GM12878 (cell line): ENCODE measurements at regions not wholly inside any gene's neighbourhood (a gene's known extent, or its start where the extent isn't known, plus 50 kb on each side); places are given as distances from the start of the nearest gene placed in this dataset.

ENCODE experiments used
- ATAC-seq: fragments of 200-7000 bp; cut with Tn5 transposase; 3 replicates; pipeline ENCODE4 v1.9.1; 2020; ENCODE audit warnings: mild to moderate bottlenecking, moderate library complexity
- BruUV-seq: library from RNA; stranded (reverse); fragments of 400-500 nt; replicated peaks from 2 replicates; lab custom pipeline; 2021; lab: Mats Ljungman, UMichigan
- CTCF ChIA-PET: fragments of 300-600 bp; sonication (Branson Sonifier 250); formaldehyde crosslinking; extraction: SDS; loops from one replicate; lab custom pipeline; 2021; ENCODE audit warnings: inconsistent platforms; lab: Yijun Ruan, JAX
- POLR2A ChIA-PET: fragments of 350-600 bp; formaldehyde crosslinking; extraction: SDS; loops from one replicate; lab custom pipeline; 2021; ENCODE audit warnings: inconsistent platforms; lab: Charles Lee
- RAD21 ChIA-PET: fragments of 300-600 bp; sonication (Branson Sonifier 250); formaldehyde crosslinking; loops from one replicate; lab custom pipeline; 2023; ENCODE audit warnings: antibody characterized with exemption; ENCODE audit not compliant: unreplicated experiment; lab: Charles Lee
- SMC1A ChIA-PET: fragments of 300-600 bp; sonication (Branson Sonifier 250); formaldehyde crosslinking; loops from one replicate; lab custom pipeline; 2023; ENCODE audit not compliant: unreplicated experiment, uncharacterized antibody; lab: Charles Lee
- DNase-seq: peaks from one replicate; pipeline ENCODE4 v3.0.0-alpha.2; 2011; ENCODE audit warnings: low read depth, low spot score
- FAIRE-seq: peaks from 3 replicates; lab custom pipeline; 2011; peaks lifted over from hg19 to GRCh38; lab: Jason Lieb, UNC
- H2AFZ ChIP-seq: 2 replicates; pipeline ENCODE4 v1.6.0; 2011; ENCODE audit warnings: low read depth, low read length, control low read depth; ENCODE audit not compliant: control insufficient read depth
- H3K27ac ChIP-seq: 2 replicates; pipeline ENCODE4 v1.5.1; 2011; ENCODE audit warnings: control low read depth; ENCODE audit not compliant: control insufficient read depth, insufficient read depth
- H3K27me3 ChIP-seq, 2 experiments: replicated peaks in 1 of 2; 2 replicates each; pipeline versions ENCODE4 v1.6.0 to v1.6.1; 2011; ENCODE audit warnings: low read length in 1 of 2; ENCODE audit not compliant: control insufficient read depth in 2 of 2, insufficient read depth in 2 of 2
- H3K36me3 ChIP-seq, 2 experiments: 2 replicates each; pipeline ENCODE4 v1.5.1; 2011; ENCODE audit warnings: low read length in 1 of 2; ENCODE audit not compliant: control insufficient read depth in 2 of 2, insufficient read depth in 2 of 2
- H3K4me1 ChIP-seq: 2 replicates; pipeline ENCODE4 v1.6.1; 2011; ENCODE audit warnings: mild to moderate bottlenecking, low read length, moderate library complexity, mixed read lengths; ENCODE audit not compliant: control insufficient read depth, insufficient read depth
- H3K4me2 ChIP-seq: 2 replicates; pipeline ENCODE4 v1.6.0; 2011; ENCODE audit warnings: control low read depth; ENCODE audit not compliant: control insufficient read depth, insufficient read depth
- H3K4me3 ChIP-seq: fragments of 200-600 bp; sonication (generic); 2 replicates; pipeline ENCODE4 v1.5.1; 2016
- H3K79me2 ChIP-seq: 2 replicates; pipeline ENCODE4 v1.6.0; 2011; ENCODE audit warnings: low read length; ENCODE audit not compliant: control insufficient read depth, insufficient read depth
- H3K9ac ChIP-seq: 2 replicates; pipeline ENCODE4 v1.8.0; 2011; ENCODE audit warnings: low read length, control low read depth, mixed read lengths; ENCODE audit not compliant: control insufficient read depth, insufficient read depth
- H3K9me3 ChIP-seq: replicated peaks from 3 replicates; pipeline ENCODE4 v1.5.1; 2011; ENCODE audit warnings: mild to moderate bottlenecking, low read length; ENCODE audit not compliant: control insufficient read depth, insufficient read depth
- H4K20me1 ChIP-seq: 2 replicates; pipeline ENCODE4 v1.6.0; 2011; ENCODE audit not compliant: control insufficient read depth, insufficient read depth
- HCFC1 ChIP-seq: fragments of 150-350 bp; IDR thresholded peaks from 2 replicates; pipeline ENCODE4 v1.6.1; 2014; ENCODE audit warnings: low read length
- POLR2AphosphoS2 ChIP-seq: IDR thresholded peaks from 2 replicates; pipeline ENCODE4 v1.6.1; 2011; ENCODE audit warnings: low read depth, mild to moderate bottlenecking, low read length, improper control_type of control experiment, moderate library complexity
- POLR2AphosphoS5 ChIP-seq: IDR thresholded peaks from 2 replicates; pipeline ENCODE4 v1.6.1; 2011; ENCODE audit warnings: mild to moderate bottlenecking, low read length, inconsistent platforms
- RAD51 ChIP-seq: fragments of 450-650 bp; IDR thresholded peaks from 2 replicates; pipeline ENCODE4 v1.6.1; 2016; ENCODE audit warnings: moderate library complexity, mild to moderate bottlenecking, inconsistent platforms
- RCOR1 ChIP-seq: conservative IDR thresholded peaks from 2 replicates; pipeline ENCODE4 v1.6.1; 2012; ENCODE audit warnings: low read depth, low read length, improper control_type of control experiment
- WGBS: methylation state at CpG from one replicate; pipeline ENCODE4 v1.1.6; 2016; ENCODE audit warnings: low lambda C conversion rate; ENCODE audit not compliant: insufficient replicate concordance, insufficient coverage; ENCODE audit errors: missing lambda C conversion rate; 5-methylcytosine and 5-hydroxymethylcytosine counted together
- in situ Hi-C: fragments of 300-500 bp; cut with MboI; formaldehyde crosslinking; loops from 9 replicates; pipeline ENCODE4 v1.14.3; 2018; ENCODE audit warnings: mixed read lengths
- intact Hi-C: fragments of 100-400 bp; cut with micrococcal nuclease; formaldehyde crosslinking; loops from one replicate; pipeline ENCODE4 v1.14.2; 2022; ENCODE audit not compliant: unreplicated experiment
- TF ChIP-seq, protein P1 (sequence below): IDR thresholded peaks from 2 replicates; pipeline ENCODE4 v1.6.1; 2012; ENCODE audit warnings: mild to moderate bottlenecking, low read depth, low read length
- TF ChIP-seq, protein P2 (sequence below): fragments of 450-650 bp; IDR thresholded peaks from 2 replicates; pipeline ENCODE4 v1.6.1; 2014; ENCODE audit warnings: mild to moderate bottlenecking
- TF ChIP-seq, protein P3 (sequence below): fragments of 450-650 bp; IDR thresholded peaks from 2 replicates; pipeline ENCODE4 v1.6.1; 2017; ENCODE audit warnings: mild to moderate bottlenecking, moderate library complexity

DNA sequence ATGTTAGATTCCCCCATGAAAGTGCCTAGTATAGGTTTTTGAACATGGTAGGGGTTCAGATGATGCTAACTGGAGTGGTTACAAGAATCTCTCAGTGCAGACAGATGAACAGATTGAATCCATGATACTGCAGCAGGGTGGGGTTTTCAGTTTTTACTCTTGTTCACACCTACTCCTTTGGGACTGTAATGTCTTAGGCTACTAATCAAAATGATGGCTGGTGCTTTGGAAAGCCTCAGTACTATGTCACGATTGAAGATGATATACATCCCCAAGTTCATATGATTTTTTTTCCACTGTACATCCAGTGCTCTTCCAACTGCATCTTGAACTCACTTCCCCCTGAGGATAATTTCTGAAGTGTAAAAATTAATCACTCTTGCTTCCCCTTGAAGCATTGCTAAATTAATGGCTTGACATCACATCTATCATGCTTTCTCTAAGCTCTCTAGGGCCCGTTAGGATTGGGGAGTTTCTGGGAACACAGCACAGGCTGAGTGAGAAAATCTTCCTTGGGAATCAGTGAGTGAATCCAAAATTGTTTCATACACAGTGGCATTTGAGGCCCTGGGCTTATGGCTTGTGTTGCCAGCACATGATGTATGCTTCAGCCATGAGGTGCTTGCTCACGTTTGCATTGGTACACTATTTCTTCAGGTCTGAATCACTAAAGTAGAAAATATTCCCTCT, 115.0 kb upstream of the TPRG1 start:
- Histone ChIP-seq H3K4me3 (no peak overlapping the region), H3K27ac (no peak overlapping the region), H3K4me2 (no peak overlapping the region), H3K9ac (no peak overlapping the region), H2AFZ (no peak overlapping the region), H3K27me3 (no peaks in the 10 kb centered on the region), H3K36me3 (no peaks in the 10 kb centered on the region), H3K4me1 (no peaks in the 10 kb centered on the region), H4K20me1 (no peaks in the 10 kb centered on the region), H3K79me2 (no peaks in the 10 kb centered on the region), H3K9me3 (no peaks in the 10 kb centered on the region)
- ChIA-PET CTCF (no interaction called here), POLR2A (no interaction called here), RAD21 (no interaction called here), SMC1A (no interaction called here)
- ATAC-seq (no peak), DNase-seq (no peak), FAIRE-seq (no peak)
- no TSS peak for BruUV-seq
- 8% methylated on average over 3 of the region's 3 CpGs for WGBS
- TF ChIP-seq RCOR1 (no peak), POLR2AphosphoS2 (no peak), RAD51 (no peak), POLR2AphosphoS5 (no peak), HCFC1 (no peak)
- TF ChIP-seq, protein P1, sequence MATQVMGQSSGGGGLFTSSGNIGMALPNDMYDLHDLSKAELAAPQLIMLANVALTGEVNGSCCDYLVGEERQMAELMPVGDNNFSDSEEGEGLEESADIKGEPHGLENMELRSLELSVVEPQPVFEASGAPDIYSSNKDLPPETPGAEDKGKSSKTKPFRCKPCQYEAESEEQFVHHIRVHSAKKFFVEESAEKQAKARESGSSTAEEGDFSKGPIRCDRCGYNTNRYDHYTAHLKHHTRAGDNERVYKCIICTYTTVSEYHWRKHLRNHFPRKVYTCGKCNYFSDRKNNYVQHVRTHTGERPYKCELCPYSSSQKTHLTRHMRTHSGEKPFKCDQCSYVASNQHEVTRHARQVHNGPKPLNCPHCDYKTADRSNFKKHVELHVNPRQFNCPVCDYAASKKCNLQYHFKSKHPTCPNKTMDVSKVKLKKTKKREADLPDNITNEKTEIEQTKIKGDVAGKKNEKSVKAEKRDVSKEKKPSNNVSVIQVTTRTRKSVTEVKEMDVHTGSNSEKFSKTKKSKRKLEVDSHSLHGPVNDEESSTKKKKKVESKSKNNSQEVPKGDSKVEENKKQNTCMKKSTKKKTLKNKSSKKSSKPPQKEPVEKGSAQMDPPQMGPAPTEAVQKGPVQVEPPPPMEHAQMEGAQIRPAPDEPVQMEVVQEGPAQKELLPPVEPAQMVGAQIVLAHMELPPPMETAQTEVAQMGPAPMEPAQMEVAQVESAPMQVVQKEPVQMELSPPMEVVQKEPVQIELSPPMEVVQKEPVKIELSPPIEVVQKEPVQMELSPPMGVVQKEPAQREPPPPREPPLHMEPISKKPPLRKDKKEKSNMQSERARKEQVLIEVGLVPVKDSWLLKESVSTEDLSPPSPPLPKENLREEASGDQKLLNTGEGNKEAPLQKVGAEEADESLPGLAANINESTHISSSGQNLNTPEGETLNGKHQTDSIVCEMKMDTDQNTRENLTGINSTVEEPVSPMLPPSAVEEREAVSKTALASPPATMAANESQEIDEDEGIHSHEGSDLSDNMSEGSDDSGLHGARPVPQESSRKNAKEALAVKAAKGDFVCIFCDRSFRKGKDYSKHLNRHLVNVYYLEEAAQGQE: no peak
- TF ChIP-seq, protein P2, sequence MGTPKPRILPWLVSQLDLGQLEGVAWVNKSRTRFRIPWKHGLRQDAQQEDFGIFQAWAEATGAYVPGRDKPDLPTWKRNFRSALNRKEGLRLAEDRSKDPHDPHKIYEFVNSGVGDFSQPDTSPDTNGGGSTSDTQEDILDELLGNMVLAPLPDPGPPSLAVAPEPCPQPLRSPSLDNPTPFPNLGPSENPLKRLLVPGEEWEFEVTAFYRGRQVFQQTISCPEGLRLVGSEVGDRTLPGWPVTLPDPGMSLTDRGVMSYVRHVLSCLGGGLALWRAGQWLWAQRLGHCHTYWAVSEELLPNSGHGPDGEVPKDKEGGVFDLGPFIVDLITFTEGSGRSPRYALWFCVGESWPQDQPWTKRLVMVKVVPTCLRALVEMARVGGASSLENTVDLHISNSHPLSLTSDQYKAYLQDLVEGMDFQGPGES: no peak
- TF ChIP-seq, protein P3, sequence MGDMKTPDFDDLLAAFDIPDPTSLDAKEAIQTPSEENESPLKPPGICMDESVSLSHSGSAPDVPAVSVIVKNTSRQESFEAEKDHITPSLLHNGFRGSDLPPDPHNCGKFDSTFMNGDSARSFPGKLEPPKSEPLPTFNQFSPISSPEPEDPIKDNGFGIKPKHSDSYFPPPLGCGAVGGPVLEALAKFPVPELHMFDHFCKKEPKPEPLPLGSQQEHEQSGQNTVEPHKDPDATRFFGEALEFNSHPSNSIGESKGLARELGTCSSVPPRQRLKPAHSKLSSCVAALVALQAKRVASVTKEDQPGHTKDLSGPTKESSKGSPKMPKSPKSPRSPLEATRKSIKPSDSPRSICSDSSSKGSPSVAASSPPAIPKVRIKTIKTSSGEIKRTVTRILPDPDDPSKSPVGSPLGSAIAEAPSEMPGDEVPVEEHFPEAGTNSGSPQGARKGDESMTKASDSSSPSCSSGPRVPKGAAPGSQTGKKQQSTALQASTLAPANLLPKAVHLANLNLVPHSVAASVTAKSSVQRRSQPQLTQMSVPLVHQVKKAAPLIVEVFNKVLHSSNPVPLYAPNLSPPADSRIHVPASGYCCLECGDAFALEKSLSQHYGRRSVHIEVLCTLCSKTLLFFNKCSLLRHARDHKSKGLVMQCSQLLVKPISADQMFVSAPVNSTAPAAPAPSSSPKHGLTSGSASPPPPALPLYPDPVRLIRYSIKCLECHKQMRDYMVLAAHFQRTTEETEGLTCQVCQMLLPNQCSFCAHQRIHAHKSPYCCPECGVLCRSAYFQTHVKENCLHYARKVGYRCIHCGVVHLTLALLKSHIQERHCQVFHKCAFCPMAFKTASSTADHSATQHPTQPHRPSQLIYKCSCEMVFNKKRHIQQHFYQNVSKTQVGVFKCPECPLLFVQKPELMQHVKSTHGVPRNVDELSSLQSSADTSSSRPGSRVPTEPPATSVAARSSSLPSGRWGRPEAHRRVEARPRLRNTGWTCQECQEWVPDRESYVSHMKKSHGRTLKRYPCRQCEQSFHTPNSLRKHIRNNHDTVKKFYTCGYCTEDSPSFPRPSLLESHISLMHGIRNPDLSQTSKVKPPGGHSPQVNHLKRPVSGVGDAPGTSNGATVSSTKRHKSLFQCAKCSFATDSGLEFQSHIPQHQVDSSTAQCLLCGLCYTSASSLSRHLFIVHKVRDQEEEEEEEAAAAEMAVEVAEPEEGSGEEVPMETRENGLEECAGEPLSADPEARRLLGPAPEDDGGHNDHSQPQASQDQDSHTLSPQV: no peak
- in situ Hi-C loops: no loop called here
- intact Hi-C loops: no loop called here
